Gastroesophageal sphincter (tissue), 4 donors: ENCODE measurements at regions not wholly inside any gene's neighbourhood (a gene's known extent, or its start where the extent isn't known, plus 50 kb on each side); places are given as distances from the start of the nearest gene placed in this dataset.
A peak's percentile ranks its signal among the peaks of the same experiment; 100 is the strongest.

Experiments
- ATAC-seq: fragments of 150-250 bp; one replicate; pipeline ENCODE4 v1.9.1; 2016; ENCODE audit warnings: mild to moderate bottlenecking, moderate library complexity
- H3K27ac ChIP-seq, 4 donors: fragments of 200-600 bp; sonication (generic) in 3 of 4; 1 replicate in 3 of 4; 2 replicates in 1 of 4; pipeline ENCODE4 v1.5.1; 2016 to 2019
- H3K27me3 ChIP-seq: fragments of 200-600 bp; sonication (generic); one replicate; pipeline ENCODE4 v1.5.1; 2019
- H3K36me3 ChIP-seq, 2 donors: fragments of 200-600 bp; sonication (generic); one replicate each; pipeline ENCODE4 v1.5.1; 2019; ENCODE audit warnings: control low read depth in 1 of 2
- H3K4me1 ChIP-seq, 3 donors: fragments of 200-600 bp; sonication (generic); 1 replicate in 2 of 3; 2 replicates in 1 of 3; pipeline ENCODE4 v1.5.1; 2016 to 2019; ENCODE audit warnings: control low read depth in 2 of 3
- H3K4me3 ChIP-seq, 2 donors: fragments of 200-600 bp; sonication (generic); one replicate each; pipeline ENCODE4 v1.5.1; 2019; ENCODE audit warnings: mild to moderate bottlenecking in 1 of 2, moderate library complexity in 1 of 2
- H3K9me3 ChIP-seq, 3 donors: fragments of 200-600 bp; sonication (generic); one replicate each; pipeline ENCODE4 v1.5.1; 2017 to 2019; ENCODE audit warnings: control low read depth in 2 of 3
- EP300 ChIP-seq: sonication (generic); formaldehyde crosslinking; IDR thresholded peaks from one replicate; pipeline ENCODE4 v1.6.1; 2017; ENCODE audit warnings: antibody characterized with exemption, mild to moderate bottlenecking
- POLR2A ChIP-seq, 2 donors: fragments of 450-650 bp; IDR thresholded peaks; one replicate each; pipeline ENCODE4 v1.6.1; 2017; ENCODE audit warnings: antibody characterized with exemption in 2 of 2, mild to moderate bottlenecking in 2 of 2, moderate library complexity in 1 of 2
- POLR2AphosphoS5 ChIP-seq: sonication (generic); formaldehyde crosslinking; IDR thresholded peaks from one replicate; pipeline ENCODE4 v1.6.1; 2017; ENCODE audit warnings: antibody characterized with exemption
- WGBS, 2 donors: methylation state at CpG; one replicate each; pipeline ENCODE4 v1.1.5; 2018; ENCODE audit warnings: low coverage in 1 of 2; 5-methylcytosine and 5-hydroxymethylcytosine counted together
- TF ChIP-seq, protein P1 (sequence below), 4 experiments: fragments of 200-600 bp in 2 of 4; fragments of 450-650 bp in 2 of 4; sonication (generic) in 1 of 4; IDR thresholded peaks; one replicate each; pipeline ENCODE4 v1.5.1; 2017 to 2019; ENCODE audit warnings: antibody characterized with exemption in 4 of 4, mild to moderate bottlenecking in 2 of 4, moderate library complexity in 2 of 4

DNA sequence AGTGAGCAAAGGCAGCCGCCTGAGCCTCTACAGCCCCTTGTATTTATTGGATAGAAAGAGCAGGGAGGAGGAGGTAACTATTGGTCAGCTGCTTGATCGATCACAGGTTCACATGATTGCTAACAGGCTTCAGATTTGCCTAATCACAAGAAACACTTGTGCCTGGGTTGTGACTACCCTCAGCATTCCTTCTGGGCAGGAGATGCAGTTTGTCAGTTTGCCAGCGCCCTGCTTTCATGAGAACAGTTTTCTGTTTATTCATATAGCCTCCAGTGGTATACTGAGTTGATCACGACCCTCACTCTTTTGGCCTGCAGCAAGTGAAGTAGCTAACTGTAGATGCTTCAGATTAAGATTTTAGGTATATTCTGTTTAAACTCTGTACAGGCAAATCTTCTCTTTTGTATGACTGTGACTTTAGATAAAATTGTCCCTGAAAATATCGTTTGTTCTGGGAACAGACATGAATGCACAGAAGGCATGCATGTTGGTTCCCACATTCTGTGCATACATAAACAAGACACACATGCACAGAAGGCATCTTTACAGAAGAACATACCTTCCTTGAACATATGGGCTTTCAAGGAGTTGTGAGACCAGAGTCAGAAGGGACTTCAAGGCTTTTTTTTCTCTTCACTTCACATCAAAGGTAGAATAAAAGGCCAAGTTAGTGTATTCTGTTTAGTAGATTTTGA is 422.4 kb upstream of the STEAP1 start:
- Histone ChIP-seq H3K27ac (no peak overlapping the region), H3K4me3 (no peak overlapping the region), H3K9me3 (no peaks in the 10 kb centered on the region), H3K4me1 (no peaks in the 10 kb centered on the region), H3K27me3 (no peaks in the 10 kb centered on the region), H3K36me3 (no peaks in the 10 kb centered on the region)
- ATAC-seq = no peak
- no peak for TF ChIP-seq EP300
- TF ChIP-seq, protein P1, sequence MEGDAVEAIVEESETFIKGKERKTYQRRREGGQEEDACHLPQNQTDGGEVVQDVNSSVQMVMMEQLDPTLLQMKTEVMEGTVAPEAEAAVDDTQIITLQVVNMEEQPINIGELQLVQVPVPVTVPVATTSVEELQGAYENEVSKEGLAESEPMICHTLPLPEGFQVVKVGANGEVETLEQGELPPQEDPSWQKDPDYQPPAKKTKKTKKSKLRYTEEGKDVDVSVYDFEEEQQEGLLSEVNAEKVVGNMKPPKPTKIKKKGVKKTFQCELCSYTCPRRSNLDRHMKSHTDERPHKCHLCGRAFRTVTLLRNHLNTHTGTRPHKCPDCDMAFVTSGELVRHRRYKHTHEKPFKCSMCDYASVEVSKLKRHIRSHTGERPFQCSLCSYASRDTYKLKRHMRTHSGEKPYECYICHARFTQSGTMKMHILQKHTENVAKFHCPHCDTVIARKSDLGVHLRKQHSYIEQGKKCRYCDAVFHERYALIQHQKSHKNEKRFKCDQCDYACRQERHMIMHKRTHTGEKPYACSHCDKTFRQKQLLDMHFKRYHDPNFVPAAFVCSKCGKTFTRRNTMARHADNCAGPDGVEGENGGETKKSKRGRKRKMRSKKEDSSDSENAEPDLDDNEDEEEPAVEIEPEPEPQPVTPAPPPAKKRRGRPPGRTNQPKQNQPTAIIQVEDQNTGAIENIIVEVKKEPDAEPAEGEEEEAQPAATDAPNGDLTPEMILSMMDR (IDR thresholded peaks at IDR 0.05) = no peak
- no peak for TF ChIP-seq POLR2AphosphoS5
- TF ChIP-seq POLR2A (IDR thresholded peaks at IDR 0.05) = no peak
- 52 to 66% methylated on average over 2 to 5 of the region's 5 CpGs for WGBS, 2 donors

DNA sequence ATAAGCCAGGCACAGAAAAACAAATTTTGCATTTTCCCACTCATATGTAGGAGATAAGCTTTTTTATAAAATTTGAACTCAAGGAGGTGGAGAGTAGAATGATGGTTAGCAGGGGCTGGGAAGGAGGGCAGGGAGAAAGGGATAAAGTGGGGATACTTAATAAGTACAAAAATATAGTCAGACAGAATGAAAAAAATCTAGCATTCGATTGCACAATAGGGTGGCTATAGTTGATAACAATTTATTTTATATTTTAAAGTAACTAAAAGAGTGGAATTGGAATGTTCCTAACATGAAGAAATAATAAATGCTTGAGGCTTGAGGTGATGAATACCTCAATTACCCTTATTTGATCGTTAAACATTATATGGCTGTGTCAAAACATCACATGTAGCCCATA is 415.7 kb upstream of the STEAP1 start:
- Histone ChIP-seq H3K27ac (no peak overlapping the region), H3K27me3 (no peaks in the 10 kb centered on the region), H3K36me3 (no peaks in the 10 kb centered on the region), H3K4me3 (no peak overlapping the region), H3K4me1 (no peaks in the 10 kb centered on the region), H3K9me3 (no peaks in the 10 kb centered on the region)
- no peak for ATAC-seq
- WGBS, 2 donors = 55 to 85% methylated on average over 2 of the region's 2 CpGs
- TF ChIP-seq, protein P1 (IDR thresholded peaks at IDR 0.05) = no peak
- no peak for TF ChIP-seq POLR2AphosphoS5
- no peak for TF ChIP-seq POLR2A (IDR thresholded peaks at IDR 0.05)
- no peak for TF ChIP-seq EP300

DNA sequence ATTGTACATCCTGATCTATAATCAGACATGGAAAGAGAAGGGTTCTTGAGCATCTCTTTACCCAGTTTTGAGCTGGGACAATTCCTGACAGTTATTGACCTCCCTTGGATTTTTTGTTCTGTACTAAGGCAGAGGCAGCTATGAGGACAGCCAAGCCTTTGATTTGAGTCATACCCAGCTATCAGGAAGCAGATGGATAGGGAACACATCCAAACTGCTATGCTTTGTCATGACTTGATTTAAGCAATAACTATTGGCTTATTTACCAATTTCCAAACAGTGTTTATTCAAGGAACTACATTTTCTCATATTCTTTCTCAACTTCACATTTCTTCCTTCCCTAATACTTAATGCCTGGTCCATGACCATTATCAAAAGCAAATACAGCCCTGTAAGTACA is 396.4 kb upstream of the STEAP1 start:
- ATAC-seq = no peak
- Histone ChIP-seq H3K9me3 (no peaks in the 10 kb centered on the region), H3K4me3 (no peak overlapping the region), H3K36me3 (no peaks in the 10 kb centered on the region), H3K4me1 (no peaks in the 10 kb centered on the region), H3K27me3 (no peaks in the 10 kb centered on the region), H3K27ac (no peak overlapping the region)
- TF ChIP-seq POLR2AphosphoS5 (no peak), POLR2A (IDR thresholded peaks at IDR 0.05) (no peak), EP300 (no peak)
- TF ChIP-seq, protein P1 (IDR thresholded peaks at IDR 0.05) = no peak

DNA sequence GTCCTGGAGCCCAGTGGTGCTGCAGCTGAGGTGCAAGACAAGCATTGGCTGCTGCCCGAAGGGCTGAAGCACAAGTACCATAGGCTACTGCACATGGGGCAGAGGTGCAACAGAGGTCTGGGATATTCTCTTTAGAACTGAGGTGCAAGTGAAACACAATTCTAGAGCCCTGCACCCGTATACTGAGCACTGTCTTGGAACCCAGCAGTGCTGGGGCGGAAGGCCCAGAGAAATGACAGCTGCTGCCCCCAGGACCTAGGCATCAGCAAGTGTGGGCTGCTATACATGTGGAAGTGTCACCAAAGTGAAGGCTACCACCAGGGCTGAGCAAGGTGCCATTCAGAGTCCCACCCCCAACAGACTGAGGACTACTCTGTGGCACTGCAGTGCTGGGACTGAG is 393.6 kb upstream of the STEAP1 start:
- Histone ChIP-seq H3K4me3 (no peak overlapping the region), H3K4me1 (no peaks in the 10 kb centered on the region), H3K36me3 (no peaks in the 10 kb centered on the region), H3K27me3 (no peaks in the 10 kb centered on the region), H3K9me3 (no peaks in the 10 kb centered on the region), H3K27ac (no peak overlapping the region)
- no CpG with 5 or more reads among the region's 3 CpGs for whole genome bisulfite sequencing, 2 donors
- ATAC-seq = peak; percentile 10
- TF ChIP-seq POLR2A (IDR thresholded peaks at IDR 0.05) (no peak), POLR2AphosphoS5 (no peak), EP300 (no peak)
- TF ChIP-seq, protein P1 (IDR thresholded peaks at IDR 0.05) = no peak

DNA sequence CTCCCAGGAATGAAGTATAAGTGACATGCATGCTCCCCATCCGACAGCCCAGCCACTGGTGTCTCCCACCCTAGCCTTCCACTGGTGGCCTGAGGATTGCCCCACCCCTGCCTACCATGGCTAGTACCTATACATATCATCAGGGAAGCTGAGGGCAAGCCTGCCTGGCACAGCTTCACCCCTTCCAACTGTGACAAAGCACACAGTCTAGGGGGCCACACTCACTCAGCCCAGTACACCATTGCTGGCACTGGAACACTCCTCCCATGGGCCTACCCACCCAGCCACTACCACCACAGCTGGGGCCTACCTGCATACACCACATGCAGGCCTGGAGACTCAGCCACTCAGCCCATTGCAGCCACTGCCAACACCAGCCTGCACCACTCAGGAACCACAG is 393.1 kb upstream of the STEAP1 start:
- TF ChIP-seq POLR2A (IDR thresholded peaks at IDR 0.05) (no peak), POLR2AphosphoS5 (no peak), EP300 (no peak)
- TF ChIP-seq, protein P1 (IDR thresholded peaks at IDR 0.05) = no peak
- 100% methylated on average over 1 of the region's 1 CpG; no CpG with 5 or more reads in 1 of the 2 donors for WGBS, 2 donors
- no peaks in the 10 kb centered on the region for H3K27me3 ChIP-seq
- H3K4me1 ChIP-seq = no peaks in the 10 kb centered on the region
- peak; percentile 36 for ATAC-seq
- H3K36me3 ChIP-seq = no peaks in the 10 kb centered on the region
- H3K4me3 ChIP-seq = no peak overlapping the region
- no peaks in the 10 kb centered on the region for H3K9me3 ChIP-seq
- no peak overlapping the region for H3K27ac ChIP-seq
